Endothelial cell of umbilical vein (primary cell): ENCODE measurements at regions not wholly inside any gene's neighbourhood (a gene's known extent, or its start where the extent isn't known, plus 50 kb on each side); places are given as distances from the start of the nearest gene placed in this dataset.

ENCODE experiments used
- BruUV-seq: library from RNA; stranded (reverse); fragments of 400-500 nt; replicated peaks from 2 replicates; lab custom pipeline; 2021; lab: Mats Ljungman, UMichigan
- CTCF ChIA-PET: fragments of 300-600, 350-600 bp; sonication (Branson Sonifier 250); formaldehyde crosslinking; loops from one replicate; lab custom pipeline; 2021; ENCODE audit warnings: antibody characterized with exemption, inconsistent platforms; lab: Charles Lee
- POLR2A ChIA-PET: fragments of 300-600, 350-600 bp; sonication (Branson Sonifier 250); formaldehyde crosslinking; loops from one replicate; lab custom pipeline; 2021; ENCODE audit warnings: antibody characterized with exemption, inconsistent platforms; lab: Charles Lee
- DNase-seq: peaks from one replicate; pipeline ENCODE4 v3.0.0-alpha.2; 2011; ENCODE audit warnings: low read depth, low spot score
- FAIRE-seq: peaks from 2 replicates; lab custom pipeline; 2011; peaks lifted over from hg19 to GRCh38; lab: Jason Lieb, UNC
- H2AFZ ChIP-seq: 2 replicates; pipeline ENCODE4 v1.6.0; 2012; ENCODE audit warnings: low read depth, low read length, control low read depth, inconsistent platforms
- H3K27ac ChIP-seq: 2 replicates; pipeline ENCODE4 v1.5.1; 2011; ENCODE audit warnings: low read depth, mild to moderate bottlenecking, control low read depth, low read length, moderate library complexity; ENCODE audit not compliant: insufficient read depth
- H3K27me3 ChIP-seq, 2 experiments: 2 replicates each; pipeline versions ENCODE4 v1.6.0 to v1.6.1; 2011; ENCODE audit warnings: low read length in 2 of 2, mixed read lengths in 1 of 2; ENCODE audit not compliant: control insufficient read depth in 2 of 2, insufficient read depth in 2 of 2
- H3K36me3 ChIP-seq, 2 experiments: 2 replicates in 1 of 2; 3 replicates in 1 of 2; pipeline ENCODE4 v1.5.1; 2011; ENCODE audit warnings: low read length in 2 of 2, mild to moderate bottlenecking in 1 of 2, moderate library complexity in 1 of 2; ENCODE audit not compliant: control insufficient read depth in 2 of 2, insufficient read depth in 2 of 2; ENCODE audit errors: extremely low read depth in 1 of 2
- H3K4me1 ChIP-seq: 3 replicates; pipeline ENCODE4 v1.5.1; 2011; ENCODE audit warnings: mild to moderate bottlenecking, low read length; ENCODE audit not compliant: control insufficient read depth, insufficient read depth; ENCODE audit errors: extremely low read depth
- H3K4me2 ChIP-seq: 2 replicates; pipeline ENCODE4 v1.6.1; 2011; ENCODE audit warnings: low read length, control low read depth, mixed read lengths; ENCODE audit not compliant: insufficient read depth
- H3K4me3 ChIP-seq, 3 experiments: fragments of 200-600 bp in 1 of 3; sonication (generic), shearing (Covaris generic) in 1 of 3; replicated peaks in 1 of 3; 2 replicates each; pipeline ENCODE4 v1.5.1; 2011 to 2016; ENCODE audit warnings: control low read depth in 3 of 3, low read length in 3 of 3, mild to moderate bottlenecking in 2 of 3, inconsistent platforms in 1 of 3, low read depth in 1 of 3, moderate library complexity in 1 of 3; ENCODE audit not compliant: insufficient read depth in 1 of 3
- H3K79me2 ChIP-seq: 2 replicates; pipeline ENCODE4 v1.6.0; 2012; ENCODE audit warnings: low read length, inconsistent platforms; ENCODE audit not compliant: control insufficient read depth, insufficient read depth
- H3K9ac ChIP-seq: replicated peaks from 2 replicates; pipeline ENCODE3; 2011; ENCODE audit warnings: low read length, control low read depth; ENCODE audit not compliant: insufficient read depth; ENCODE audit errors: extremely low read depth
- H3K9me1 ChIP-seq: replicated peaks from 3 replicates; pipeline ENCODE4 v1.6.0; 2011; ENCODE audit warnings: mild to moderate bottlenecking, low read length; ENCODE audit not compliant: control insufficient read depth, insufficient read depth; ENCODE audit errors: extremely low read depth
- H3K9me3 ChIP-seq: replicated peaks from 2 replicates; pipeline ENCODE4 v1.5.1; 2012; ENCODE audit warnings: low read length, inconsistent platforms; ENCODE audit not compliant: control insufficient read depth, insufficient read depth
- H4K20me1 ChIP-seq: replicated peaks from 2 replicates; pipeline ENCODE3; 2011; ENCODE audit warnings: mild to moderate bottlenecking, low read length; ENCODE audit not compliant: control insufficient read depth, insufficient read depth; ENCODE audit errors: extremely low read depth
- EZH2 ChIP-seq: IDR thresholded peaks from 2 replicates; pipeline ENCODE4 v1.6.1; 2012; ENCODE audit warnings: borderline replicate concordance, low read depth, mild to moderate bottlenecking, moderate library complexity, low read length, inconsistent platforms; ENCODE audit not compliant: severe bottlenecking
- FOS ChIP-seq: IDR thresholded peaks from 2 replicates; pipeline ENCODE4 v1.6.1; 2011; ENCODE audit warnings: mild to moderate bottlenecking, low read length, moderate library complexity, borderline replicate concordance; ENCODE audit not compliant: insufficient read depth
- GATA2 ChIP-seq: IDR thresholded peaks from 2 replicates; pipeline ENCODE4 v1.7.0; 2011; ENCODE audit warnings: low read depth, mild to moderate bottlenecking, moderate library complexity, mixed read lengths, low read length; ENCODE audit not compliant: insufficient read length, insufficient read depth
- JUN ChIP-seq: IDR thresholded peaks from 2 replicates; pipeline ENCODE4 v1.6.1; 2011; ENCODE audit warnings: borderline replicate concordance, low read depth; ENCODE audit not compliant: insufficient read length, insufficient read depth
- MYC ChIP-seq: IDR thresholded peaks from one replicate; pipeline ENCODE4 v1.6.1; 2011; ENCODE audit warnings: mild to moderate bottlenecking, low read depth, low read length
- POLR2A ChIP-seq: IDR thresholded peaks from 2 replicates; pipeline ENCODE4 v1.6.1; 2012; ENCODE audit warnings: low read depth, mild to moderate bottlenecking, control low read depth, low read length
- POLR2AphosphoS5 ChIP-seq: IDR thresholded peaks from 2 replicates; pipeline ENCODE4 v1.6.1; 2012; ENCODE audit warnings: low read depth, mild to moderate bottlenecking, control low read depth, low read length, moderate library complexity; ENCODE audit not compliant: insufficient read depth
- dilution Hi-C: fragments of 300-500 bp; cut with MboI; formaldehyde crosslinking; loops from one replicate; pipeline ENCODE4 v1.15.0; 2019; ENCODE audit warnings: low sequenced_read_pairs; ENCODE audit not compliant: extremely low pct_ligation_motif_present
- intact Hi-C: fragments of 100-400 bp; cut with micrococcal nuclease; formaldehyde crosslinking; loops from one replicate; pipeline ENCODE4 v1.10.0; 2022
- TF ChIP-seq, protein P1 (sequence below): IDR thresholded peaks from 2 replicates; pipeline ENCODE4 v1.6.1; 2011; ENCODE audit not compliant: insufficient read depth, insufficient read length
- TF ChIP-seq, protein P2 (sequence below), 2 donors: IDR thresholded peaks; 1 replicate in 1 of 2; 2 replicates in 1 of 2; pipeline ENCODE4 v1.5.1; 2011; ENCODE audit warnings: low read length in 2 of 2, mild to moderate bottlenecking in 2 of 2, moderate library complexity in 2 of 2, control low read depth in 1 of 2, inconsistent platforms in 1 of 2, low read depth in 1 of 2; ENCODE audit not compliant: insufficient read depth in 1 of 2; ENCODE audit errors: extremely low read depth in 1 of 2

DNA sequence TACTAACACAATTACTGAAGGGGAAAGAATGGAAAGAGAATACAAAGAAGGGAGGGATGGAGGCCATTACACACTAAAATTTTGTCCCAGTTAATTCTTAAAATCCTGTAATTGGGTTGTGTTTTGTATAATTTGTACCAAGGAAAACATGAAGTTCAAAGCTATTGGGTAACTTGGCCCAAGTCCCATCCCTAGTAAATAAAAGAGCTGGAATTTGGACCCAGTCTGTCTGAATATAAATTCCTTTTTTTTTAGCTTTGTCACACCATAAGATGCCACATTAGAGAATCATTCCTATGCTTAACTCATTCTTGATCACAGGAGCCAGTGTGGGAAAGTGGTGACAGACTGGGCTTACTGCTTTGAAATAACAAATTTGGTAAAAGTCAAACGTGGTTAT is 66.8 kb upstream of the CBLN4 start:
- POLR2A ChIA-PET, result no interaction called here
- Histone ChIP-seq H3K9me1 (no peaks in the 10 kb centered on the region), H3K36me3 (no peaks in the 10 kb centered on the region), H3K4me1 (no peaks in the 10 kb centered on the region), H3K4me3 (no peak overlapping the region), H3K4me2 (no peak overlapping the region), H3K27me3 (no peaks in the 10 kb centered on the region), H3K79me2 (no peaks in the 10 kb centered on the region), H3K9me3 (peaks cover 15% of the 10 kb centered on the region), H3K27ac (no peak overlapping the region), H3K9ac (no peak overlapping the region), H2AFZ (no peak overlapping the region), H4K20me1 (no peaks in the 10 kb centered on the region)
- DNase-seq (no peak), FAIRE-seq (no peak)
- CTCF ChIA-PET, result no interaction called here
- intact Hi-C loops, result no loop called here
- TF ChIP-seq FOS (no peak), GATA2 (no peak), POLR2A (no peak), JUN (no peak), POLR2AphosphoS5 (no peak), MYC (no peak), EZH2 (no peak)
- TF ChIP-seq, protein P1, sequence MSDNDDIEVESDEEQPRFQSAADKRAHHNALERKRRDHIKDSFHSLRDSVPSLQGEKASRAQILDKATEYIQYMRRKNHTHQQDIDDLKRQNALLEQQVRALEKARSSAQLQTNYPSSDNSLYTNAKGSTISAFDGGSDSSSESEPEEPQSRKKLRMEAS, result no peak
- TF ChIP-seq, protein P2, sequence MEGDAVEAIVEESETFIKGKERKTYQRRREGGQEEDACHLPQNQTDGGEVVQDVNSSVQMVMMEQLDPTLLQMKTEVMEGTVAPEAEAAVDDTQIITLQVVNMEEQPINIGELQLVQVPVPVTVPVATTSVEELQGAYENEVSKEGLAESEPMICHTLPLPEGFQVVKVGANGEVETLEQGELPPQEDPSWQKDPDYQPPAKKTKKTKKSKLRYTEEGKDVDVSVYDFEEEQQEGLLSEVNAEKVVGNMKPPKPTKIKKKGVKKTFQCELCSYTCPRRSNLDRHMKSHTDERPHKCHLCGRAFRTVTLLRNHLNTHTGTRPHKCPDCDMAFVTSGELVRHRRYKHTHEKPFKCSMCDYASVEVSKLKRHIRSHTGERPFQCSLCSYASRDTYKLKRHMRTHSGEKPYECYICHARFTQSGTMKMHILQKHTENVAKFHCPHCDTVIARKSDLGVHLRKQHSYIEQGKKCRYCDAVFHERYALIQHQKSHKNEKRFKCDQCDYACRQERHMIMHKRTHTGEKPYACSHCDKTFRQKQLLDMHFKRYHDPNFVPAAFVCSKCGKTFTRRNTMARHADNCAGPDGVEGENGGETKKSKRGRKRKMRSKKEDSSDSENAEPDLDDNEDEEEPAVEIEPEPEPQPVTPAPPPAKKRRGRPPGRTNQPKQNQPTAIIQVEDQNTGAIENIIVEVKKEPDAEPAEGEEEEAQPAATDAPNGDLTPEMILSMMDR (IDR thresholded peaks at IDR 0.05; ENCODE audit: extremely low read depth in 1 of 2, insufficient read depth in 1 of 2, low read depth in 1 of 2, low read length in 2 of 2), result no peak
- BruUV-seq, result no TSS peak
- dilution Hi-C loops, result no loop called here
